Effector CD8-positive, alpha-beta T cell (primary cell): ENCODE measurements at regions not wholly inside any gene's neighbourhood (a gene's known extent, or its start where the extent isn't known, plus 50 kb on each side); places are given as distances from the start of the nearest gene placed in this dataset.

ENCODE experiments used
- DNase-seq: peaks from one replicate; lab custom pipeline; 2025; lab: John Stamatoyannopoulos, UW

DNA sequence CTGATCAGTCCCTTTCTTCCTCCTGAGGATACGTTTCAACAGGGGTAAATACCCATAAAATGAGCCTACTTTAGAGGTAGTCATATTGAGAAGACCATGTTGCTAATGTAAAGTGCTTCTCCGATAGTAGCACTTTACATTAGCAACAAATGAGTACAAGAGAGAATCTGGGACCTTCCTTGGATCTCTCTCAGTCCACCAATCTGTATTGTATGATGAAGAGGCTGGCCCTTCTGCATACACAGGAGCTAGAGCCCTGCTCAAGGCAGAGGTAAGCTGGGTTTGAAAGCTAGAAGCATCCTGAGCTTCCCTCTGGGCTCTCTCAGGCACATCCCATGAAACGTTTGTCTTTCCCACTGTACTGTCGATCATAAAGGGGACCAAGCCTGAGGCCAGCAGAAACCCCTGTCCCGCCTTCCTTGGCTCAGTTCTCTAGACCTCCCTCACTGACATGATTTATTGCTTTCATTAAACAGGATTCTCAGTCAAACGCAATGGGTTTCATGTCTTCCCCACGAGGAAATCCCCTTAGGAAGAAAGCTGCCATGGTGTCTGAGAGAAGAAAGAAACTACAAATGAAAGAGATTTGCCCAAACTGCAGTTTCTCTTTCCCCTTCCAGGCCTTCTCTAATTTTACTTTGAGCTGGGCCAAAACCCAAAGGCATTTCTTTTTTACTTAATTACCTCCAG lies 62.8 kb upstream of the BCAR3 start:
- no peak for DNase-seq

DNA sequence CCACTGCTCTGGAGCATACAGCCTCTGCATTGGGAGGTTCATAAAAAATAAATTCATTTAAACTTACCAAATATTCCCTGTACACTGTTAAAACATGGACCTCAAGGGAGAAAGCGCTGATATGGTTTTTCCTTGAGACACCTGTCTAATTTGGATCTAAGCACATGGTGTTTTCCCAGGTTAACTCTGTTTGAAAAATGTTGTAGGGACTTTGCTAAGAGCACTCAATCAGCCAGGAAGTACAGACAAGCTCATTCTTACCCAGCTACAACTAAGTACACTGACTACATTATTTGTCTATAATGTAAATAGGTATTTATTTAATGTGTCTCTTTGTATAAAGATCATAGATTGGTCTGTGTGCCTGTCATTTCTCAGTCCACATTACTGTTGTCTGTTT lies 61.8 kb upstream of the BCAR3 start:
- DNase-seq, result no peak

DNA sequence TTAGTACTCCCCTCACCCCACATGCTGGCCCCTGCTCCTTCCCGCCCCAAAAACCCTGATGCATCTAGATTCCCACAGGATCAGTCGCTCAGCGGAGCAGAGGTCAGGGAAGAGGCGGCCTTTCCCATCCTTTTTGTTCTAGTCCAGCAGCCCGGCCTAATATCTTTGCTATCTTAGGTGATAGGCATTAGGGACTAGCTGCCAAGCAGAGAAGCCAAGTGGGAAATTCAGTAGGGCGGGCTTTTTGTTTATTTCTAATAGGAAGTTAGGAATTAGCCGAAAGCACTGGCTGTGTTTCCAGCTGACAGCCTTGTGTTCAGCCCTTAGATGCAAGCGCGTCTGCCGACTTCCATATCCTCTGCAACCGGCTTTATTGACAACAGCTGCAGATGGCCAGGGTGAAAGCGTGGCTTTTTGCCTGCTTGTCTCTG lies 59.0 kb upstream of the BCAR3 start:
- DNase-seq, result no peak

DNA sequence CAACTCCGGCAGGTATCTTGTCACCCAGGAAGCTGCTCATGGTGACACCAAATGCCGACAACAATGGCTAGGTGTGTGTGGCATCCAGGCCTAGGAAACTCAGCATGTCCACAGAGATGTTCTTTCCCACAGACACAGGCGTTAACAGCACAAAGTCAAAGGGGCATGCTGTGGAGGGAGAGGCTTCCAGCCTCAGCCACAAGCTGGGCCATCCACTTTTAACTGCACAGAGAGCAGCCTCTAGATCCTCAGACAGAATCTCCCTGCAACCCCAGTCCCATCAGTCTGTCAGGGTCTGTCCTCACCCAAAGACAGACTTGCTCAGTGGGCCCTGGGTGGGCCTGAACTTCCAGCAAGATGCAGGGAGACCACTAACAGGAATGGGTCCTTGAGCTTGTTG lies 58.5 kb upstream of the BCAR3 start:
- no peak for DNase-seq

DNA sequence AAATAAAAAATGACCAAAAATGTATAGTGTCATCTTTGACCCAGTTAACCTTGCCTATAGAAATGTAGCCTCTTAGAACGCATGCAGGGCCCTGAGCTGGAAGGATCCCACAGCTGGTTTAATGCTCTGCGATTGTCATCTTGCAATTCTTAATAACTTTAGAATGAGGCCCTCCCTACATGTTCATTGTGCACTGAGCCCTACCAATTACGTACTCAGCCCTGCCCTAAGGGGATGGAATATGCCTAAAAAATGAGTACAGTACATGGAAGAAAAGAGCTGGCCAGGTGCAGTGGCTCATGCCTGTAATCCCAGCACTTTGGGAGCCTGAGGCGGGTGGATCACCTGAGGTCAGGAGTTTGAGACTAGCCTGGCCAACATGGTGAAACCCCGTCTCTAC lies 57.8 kb upstream of the BCAR3 start:
- no peak for DNase-seq

DNA sequence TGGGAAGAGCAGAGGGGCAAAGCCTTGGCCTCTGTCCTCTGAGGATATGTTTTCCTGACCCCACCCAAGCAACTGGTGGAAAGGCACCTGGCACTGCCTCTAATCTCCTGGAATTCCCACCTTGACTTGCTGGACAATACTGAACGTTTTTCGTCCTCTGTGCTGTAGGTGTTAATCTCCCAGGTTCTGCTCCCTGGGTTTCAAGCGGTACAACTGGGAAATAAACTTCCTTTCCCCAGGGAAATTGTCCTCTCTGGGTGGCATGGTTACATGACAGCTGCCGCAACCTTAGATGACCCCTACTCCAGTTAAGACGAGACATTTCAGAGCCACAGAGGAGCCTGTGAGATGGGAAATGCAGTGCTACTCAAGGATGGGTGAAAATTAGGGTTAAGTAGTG lies 57.3 kb upstream of the BCAR3 start:
- DNase-seq, result no peak

DNA sequence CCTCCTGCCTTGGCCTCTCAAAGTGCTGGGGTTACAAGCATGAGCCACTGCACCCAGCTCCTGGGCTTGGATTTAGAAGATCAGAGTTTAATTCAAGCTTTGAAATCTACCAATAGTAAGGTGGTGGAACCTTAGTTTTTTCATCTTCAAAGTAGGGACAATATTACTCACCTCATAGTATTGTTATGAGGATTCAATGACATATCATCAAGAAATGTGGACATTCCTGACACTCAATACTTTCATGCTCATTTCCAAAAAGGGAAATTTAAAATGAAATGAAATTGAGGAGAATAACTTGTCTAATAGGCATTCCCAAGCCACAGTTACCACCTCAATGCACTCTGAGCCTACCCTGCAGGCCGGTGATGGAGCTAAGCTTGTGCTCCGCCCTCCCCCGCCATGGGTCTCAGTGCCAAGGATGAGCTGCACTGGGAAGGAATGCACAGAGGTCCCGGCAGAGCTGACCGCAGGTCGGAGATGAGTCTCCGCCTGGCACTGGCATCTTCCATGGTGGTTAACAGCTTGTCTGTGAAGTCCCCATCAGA lies 56.5 kb upstream of the BCAR3 start:
- DNase-seq, result no peak

DNA sequence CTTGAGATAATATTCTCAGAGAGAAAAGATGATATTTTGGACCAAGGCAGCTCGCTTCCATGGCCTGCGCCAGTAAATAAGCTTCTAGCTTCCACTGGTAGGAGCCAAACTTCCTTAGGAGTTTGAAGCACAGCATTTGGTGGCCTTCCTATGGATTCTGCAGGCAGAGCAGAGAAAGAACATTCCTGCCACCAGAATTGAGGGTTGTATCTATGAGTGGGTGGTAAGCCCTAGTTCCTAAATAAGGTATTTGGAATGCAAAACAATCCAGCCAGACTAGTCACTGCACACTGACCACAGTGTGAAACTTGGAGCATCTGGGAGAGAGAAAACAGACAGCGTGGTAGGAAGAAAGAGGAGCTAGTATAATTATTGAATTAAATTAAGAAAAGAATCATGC lies 54.1 kb upstream of the BCAR3 start:
- DNase-seq, result no peak

DNA sequence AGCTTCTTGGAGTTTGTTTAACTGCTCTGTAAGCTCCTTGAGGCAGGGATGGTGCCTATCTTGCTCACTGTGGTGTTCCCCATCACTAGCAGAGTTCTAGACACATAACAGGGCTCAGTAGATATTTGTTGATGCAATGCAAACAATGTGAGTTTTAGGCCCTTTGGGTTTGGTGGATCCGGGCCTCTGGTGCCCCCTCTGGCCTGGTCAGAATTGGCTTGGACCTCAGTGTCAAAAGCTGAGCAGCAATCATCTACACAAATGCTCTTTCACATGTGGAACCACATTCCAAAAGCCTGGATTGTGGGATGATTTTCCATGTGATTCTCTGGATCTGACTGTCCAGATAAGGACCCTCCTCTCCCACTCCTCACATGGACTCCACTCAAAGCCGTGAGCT lies 53.4 kb upstream of the BCAR3 start:
- DNase-seq, result no peak

DNA sequence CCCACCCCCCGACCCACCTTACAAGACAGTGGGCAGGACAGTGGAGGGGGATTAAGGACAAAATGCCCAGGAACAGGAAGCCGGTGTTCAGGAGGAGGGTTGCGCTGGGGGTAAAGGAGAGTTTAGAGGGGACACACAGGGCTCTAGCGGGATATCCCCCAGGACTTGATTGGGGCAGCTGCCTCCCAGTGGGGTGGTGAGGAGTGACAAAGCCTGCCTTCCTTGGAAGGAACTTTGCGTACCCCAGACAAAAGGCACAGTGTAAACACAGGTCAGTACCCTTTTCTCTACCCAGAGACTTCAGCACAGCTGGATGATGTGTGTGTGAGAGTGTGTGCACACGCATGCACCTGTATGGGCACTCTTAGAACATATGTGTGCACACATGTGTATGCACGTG lies 51.7 kb upstream of the BCAR3 start:
- no peak for DNase-seq

DNA sequence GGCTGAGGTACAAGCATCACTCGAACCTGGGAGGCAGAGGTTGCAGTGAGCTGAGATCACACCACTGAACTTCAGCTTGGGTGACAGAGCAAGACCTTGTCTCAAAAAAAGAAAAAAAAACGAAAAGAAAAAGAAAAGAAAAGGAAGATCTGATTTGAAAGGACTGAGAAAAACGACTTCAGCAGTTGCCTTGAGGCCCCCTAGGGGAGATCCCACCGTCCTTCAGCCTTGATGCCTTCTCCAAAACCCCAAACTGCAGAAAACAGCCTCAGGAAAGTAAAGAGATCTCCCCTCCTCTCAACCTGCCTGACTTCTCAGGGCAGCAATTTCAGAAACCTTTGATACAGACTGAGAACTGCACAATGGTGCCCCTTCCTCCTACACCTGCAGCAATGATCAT lies 50.9 kb upstream of the BCAR3 start:
- no peak for DNase-seq
